K562 (cell line): ENCODE measurements at regions not wholly inside any gene's neighbourhood (a gene's known extent, or its start where the extent isn't known, plus 50 kb on each side); places are given as distances from the start of the nearest gene placed in this dataset.

Experiments used
- ATAC-seq: fragments of 200-7000 bp; cut with Tn5 transposase; 3 replicates; pipeline ENCODE4 v1.9.1; 2020; ENCODE audit warnings: moderate library complexity
- BruUV-seq: library from RNA; stranded (reverse); fragments of 400-500 nt; replicated peaks from 2 replicates; lab custom pipeline; 2021; lab: Mats Ljungman, UMichigan
- CTCF ChIA-PET: fragments of 300-600 bp; formaldehyde crosslinking; extraction: SDS; loops from one replicate; lab custom pipeline; 2021; ENCODE audit warnings: low intra/inter-chr PET ratio; lab: Yijun Ruan, JAX
- POLR2A ChIA-PET: fragments of 300-600, 350-650 bp; sonication (Branson Sonifier 250); formaldehyde crosslinking; extraction: SDS; loops from one replicate; lab custom pipeline; 2021; ENCODE audit warnings: antibody characterized with exemption, inconsistent platforms; lab: Yijun Ruan, JAX
- DNase-seq, 4 experiments: peaks; one replicate each; pipeline versions ENCODE4 v3.0.0 to v3.0.0-alpha.2; 2011 to 2018; ENCODE audit warnings: low spot score in 3 of 4, mixed read lengths in 3 of 4; ENCODE audit errors: extremely low read depth in 1 of 4
- FAIRE-seq: peaks from 2 replicates; lab custom pipeline; 2011; peaks lifted over from hg19 to GRCh38; lab: Jason Lieb, UNC
- H2AFZ ChIP-seq: 2 replicates; pipeline ENCODE4 v1.6.0; 2011; ENCODE audit warnings: low read depth, low read length, control low read depth, inconsistent platforms
- H3K27ac ChIP-seq: fragments of 200-600 bp; 3 replicates; pipeline ENCODE4 v1.8.0; 2011; ENCODE audit warnings: low read depth, mild to moderate bottlenecking, control low read depth, inconsistent platforms, low read length, moderate library complexity, mixed read lengths; ENCODE audit errors: extremely low read depth
- H3K27me3 ChIP-seq, 2 experiments: fragments of 300-600 bp in 1 of 2; 2 replicates in 1 of 2; 3 replicates in 1 of 2; pipeline versions ENCODE4 v1.6.0 to v1.8.0; 2011; ENCODE audit warnings: inconsistent platforms in 2 of 2, low read length in 2 of 2, mild to moderate bottlenecking in 1 of 2, mixed read lengths in 1 of 2, moderate library complexity in 1 of 2; ENCODE audit not compliant: control insufficient read depth in 2 of 2, insufficient read depth in 2 of 2
- H3K36me3 ChIP-seq: fragments of 300-600 bp; 3 replicates; pipeline ENCODE4 v1.8.0; 2011; ENCODE audit warnings: mild to moderate bottlenecking, low read length, inconsistent platforms; ENCODE audit not compliant: control insufficient read depth, insufficient read depth
- H3K4me1 ChIP-seq, 2 experiments: fragments of 200-600 bp in 1 of 2; replicated peaks in 1 of 2; 2 replicates in 1 of 2; 3 replicates in 1 of 2; pipeline versions ENCODE4 v1.5.1 to v1.8.0; 2011; ENCODE audit warnings: inconsistent platforms in 2 of 2, low read length in 2 of 2, mild to moderate bottlenecking in 1 of 2, mixed read lengths in 1 of 2, moderate library complexity in 1 of 2; ENCODE audit not compliant: control insufficient read depth in 2 of 2, insufficient read depth in 2 of 2
- H3K4me2 ChIP-seq: 2 replicates; pipeline ENCODE4 v1.6.1; 2011; ENCODE audit warnings: low read length, control low read depth, inconsistent platforms, mixed read lengths; ENCODE audit not compliant: insufficient read depth
- H3K4me3 ChIP-seq: fragments of 200-600 bp; sonication (generic), shearing (Covaris generic); 2 replicates; pipeline ENCODE4 v1.5.1; 2016; ENCODE audit warnings: control low read depth, inconsistent platforms
- H3K79me2 ChIP-seq: fragments of 200-600 bp; 3 replicates; pipeline ENCODE4 v1.8.0; 2011; ENCODE audit warnings: low read length, inconsistent platforms; ENCODE audit not compliant: control insufficient read depth, insufficient read depth
- H3K9ac ChIP-seq, 2 experiments: 2 replicates each; pipeline versions ENCODE4 v1.6.0 to v1.6.1; 2011; ENCODE audit warnings: low read depth in 2 of 2, low read length in 2 of 2, control low read depth in 1 of 2, inconsistent platforms in 1 of 2, mild to moderate bottlenecking in 1 of 2, mixed read lengths in 1 of 2; ENCODE audit not compliant: insufficient read depth in 1 of 2
- H3K9me1 ChIP-seq: one replicate; pipeline ENCODE4 v1.6.0; 2011; ENCODE audit warnings: inconsistent platforms, mild to moderate bottlenecking, low read length, moderate library complexity; ENCODE audit not compliant: control insufficient read depth, insufficient read depth
- H3K9me3 ChIP-seq: replicated peaks from 2 replicates; pipeline ENCODE4 v1.5.1; 2011; ENCODE audit warnings: low read depth, low read length, inconsistent platforms; ENCODE audit not compliant: control insufficient read depth, insufficient read depth
- H4K20me1 ChIP-seq: replicated peaks from 2 replicates; pipeline ENCODE4 v1.6.1; 2011; ENCODE audit warnings: low read length, inconsistent platforms, mixed read lengths; ENCODE audit not compliant: control insufficient read depth, insufficient read depth
- ASH1L ChIP-seq: fragments of 450-650 bp; IDR thresholded peaks from 2 replicates; pipeline ENCODE4 v1.6.1; 2018; ENCODE audit warnings: borderline replicate concordance, mild to moderate bottlenecking, low read depth; ENCODE audit not compliant: partially characterized antibody
- CEBPB ChIP-seq: fragments of 450-650 bp; IDR thresholded peaks from 2 replicates; pipeline ENCODE4 v1.6.1; 2016; ENCODE audit warnings: missing genetic modification characterization, missing compliant biosample characterization
- ETV6 ChIP-seq, 3 experiments: fragments of 150-350 bp in 1 of 3; sonication (generic) in 1 of 3; formaldehyde crosslinking in 1 of 3; IDR thresholded peaks; 2 replicates each; pipeline versions ENCODE4 v1.6.1 to v1.8.0; 2014 to 2022; ENCODE audit warnings: borderline replicate concordance in 2 of 3, low read depth in 2 of 3, antibody characterized with exemption in 1 of 3, low read length in 1 of 3, mild to moderate bottlenecking in 1 of 3, missing genetic modification reagents in 1 of 3
- NELFE ChIP-seq: IDR thresholded peaks from 2 replicates; pipeline ENCODE4 v1.6.1; 2011; ENCODE audit warnings: mild to moderate bottlenecking; ENCODE audit not compliant: insufficient read depth, insufficient read length
- NFYB ChIP-seq: IDR thresholded peaks from 2 replicates; pipeline ENCODE4 v1.6.1; 2011; ENCODE audit warnings: mild to moderate bottlenecking, moderate library complexity; ENCODE audit not compliant: insufficient read length; ENCODE audit errors: extremely low read depth
- PHF8 ChIP-seq: fragments of 200-600 bp; sonication (generic); IDR thresholded peaks from 2 replicates; pipeline ENCODE4 v1.6.1; 2012; ENCODE audit warnings: mixed run types, mild to moderate bottlenecking, inconsistent platforms, low read length, moderate library complexity, borderline replicate concordance
- PPARD ChIP-seq: fragments of 250-450 bp; sonication (Bioruptor Pico); IDR thresholded peaks from 2 replicates; pipeline ENCODE4 v1.8.0; 2022; ENCODE audit warnings: inconsistent platforms, mild to moderate bottlenecking, moderate library complexity
- RB1 ChIP-seq: fragments of 450-650 bp; IDR thresholded peaks from 2 replicates; pipeline ENCODE4 v1.6.1; 2017; ENCODE audit warnings: low read depth, mild to moderate bottlenecking
- RBM39 ChIP-seq: fragments of 200-400 bp; formaldehyde crosslinking; optimal IDR thresholded peaks from 2 replicates; pipeline ENCODE3; 2018; ENCODE audit warnings: low read depth, low read length
- SREBF2 ChIP-seq: sonication (generic); formaldehyde crosslinking; IDR thresholded peaks from 2 replicates; pipeline ENCODE4 v1.4.0; 2020; ENCODE audit warnings: mild to moderate bottlenecking, missing genetic modification reagents
- TRIM24 ChIP-seq, 2 experiments: fragments of 450-650 bp; IDR thresholded peaks; 2 replicates each; pipeline ENCODE4 v1.6.1; 2016
- ZBTB8A ChIP-seq: fragments of 450-650 bp; IDR thresholded peaks from 2 replicates; pipeline ENCODE4 v1.6.1; 2018; ENCODE audit warnings: mild to moderate bottlenecking, moderate library complexity; ENCODE audit not compliant: partially characterized antibody
- ZEB2 ChIP-seq: fragments of 450-650 bp; IDR thresholded peaks from 2 replicates; pipeline ENCODE4 v1.6.1; 2016
- ZNF133 ChIP-seq: fragments of 250-450 bp; sonication (Bioruptor Pico); IDR thresholded peaks from 2 replicates; pipeline ENCODE4 v1.4.0; 2020; ENCODE audit warnings: mild to moderate bottlenecking
- ZNF511 ChIP-seq: sonication (generic); formaldehyde crosslinking; IDR thresholded peaks from 2 replicates; pipeline ENCODE4 v1.8.0; 2022; ENCODE audit warnings: mild to moderate bottlenecking, missing genetic modification reagents
- ZNF639 ChIP-seq, 2 experiments: fragments of 200-800 bp in 1 of 2; sonication (Bioruptor generic) in 1 of 2; sonication (generic) in 1 of 2; formaldehyde crosslinking in 1 of 2; IDR thresholded peaks in 1 of 2; conservative IDR thresholded peaks in 1 of 2; 2 replicates each; pipeline versions ENCODE4 v1.5.0 to v1.6.1; 2016 to 2020; ENCODE audit warnings: missing compliant biosample characterization in 1 of 2, missing genetic modification characterization in 1 of 2, missing genetic modification reagents in 1 of 2
- ZNF717 ChIP-seq: fragments of 250-450 bp; sonication (Bioruptor Pico); IDR thresholded peaks from 2 replicates; pipeline ENCODE4 v1.5.0; 2021
- WGBS: fragments of 100-300 bp; shearing (Covaris generic); methylation state at CpG from one replicate; pipeline ENCODE4 v1.1.6; 2016; ENCODE audit warnings: low coverage, mixed read lengths; ENCODE audit not compliant: insufficient coverage; ENCODE audit errors: missing lambda C conversion rate; 5-methylcytosine and 5-hydroxymethylcytosine counted together
- in situ Hi-C: fragments of 300-500 bp; cut with MboI; formaldehyde crosslinking; loops from 4 replicates; pipeline ENCODE4 v1.15.0; 2018; ENCODE audit warnings: inconsistent platforms, mixed read lengths
- intact Hi-C: fragments of 100-400 bp; cut with micrococcal nuclease; formaldehyde crosslinking; loops from 2 replicates; pipeline ENCODE4 v1.14.2; 2022

GRCh38 chr2:53362934-53363333, 404.7 kb upstream of the CHAC2 start:
- Histone ChIP-seq H3K9me1 (no peaks in the 10 kb centered on the region), H3K4me2 (no peak overlapping the region), H3K27me3 (no peaks in the 10 kb centered on the region), H4K20me1 (no peaks in the 10 kb centered on the region), H3K4me3 (no peak overlapping the region), H3K9me3 (0 out of 2 replicates have a peak, but pooled peaks cover 2% of the 10 kb centered on the region), H3K36me3 (no peaks in the 10 kb centered on the region), H3K27ac (no peak overlapping the region), H3K9ac (no peak overlapping the region), H3K4me1 (no peaks in the 10 kb centered on the region), H3K79me2 (no peaks in the 10 kb centered on the region), H2AFZ (no peak overlapping the region)
- CTCF ChIA-PET, result no interaction called here
- intact Hi-C loops (no loop called here), in situ Hi-C loops (no loop called here)
- POLR2A ChIA-PET, result no interaction called here
- no peak for DNase-seq
- BruUV-seq, result no TSS peak
- 0% methylated on average over 2 of the region's 2 CpGs for WGBS
- TF ChIP-seq NELFE, result no peak
- TF ChIP-seq ZNF717, result no peak
- TF ChIP-seq RBM39, result no peak
- no peak for TF ChIP-seq ZNF639 (CRISPR knock-in tag; conservative IDR thresholded peaks at IDR 0.05 in 1 of 2, IDR thresholded peaks at IDR 0.05 in 1 of 2)
- TF ChIP-seq ZBTB8A, result no peak
- no peak for TF ChIP-seq RB1
- no peak for TF ChIP-seq PPARD
- no peak for TF ChIP-seq ZNF511 (CRISPR knock-in tag)
- TF ChIP-seq NFYB, result no peak
- TF ChIP-seq SREBF2 (CRISPR knock-in tag), result no peak
- no peak for TF ChIP-seq ETV6 (IDR thresholded peaks at IDR 0.05; ENCODE audit: borderline replicate concordance in 1 of 2, low read depth in 2 of 2, low read length in 1 of 2)
- no peak for TF ChIP-seq ETV6 (CRISPR knock-in tag; IDR thresholded peaks at IDR 0.05; ENCODE audit: borderline replicate concordance)
- TF ChIP-seq TRIM24 (IDR thresholded peaks at IDR 0.05), result no peak
- TF ChIP-seq ASH1L, result no peak
- no peak for TF ChIP-seq ZNF133
- TF ChIP-seq ZEB2, result no peak
- TF ChIP-seq PHF8, result no peak
- TF ChIP-seq CEBPB (tag), result no peak
- FAIRE-seq, result no peak
- ATAC-seq, result no peak
